ENCODE measurements at regions not wholly inside any gene's neighbourhood (a gene's known extent, or its start where the extent isn't known, plus 50 kb on each side); places are given as distances from the start of the nearest gene placed in this dataset.

GRCh38 chr16:51638339-51639135 is 487.5 kb upstream of the SALL1 start:
- Histone ChIP-seq H3K9ac (ENCODE audit: low read depth, low read length) (no peak overlapping the region), H3K23ac (ENCODE audit: low read depth, low read length) (no peak overlapping the region), H3K9me1 (ENCODE audit: insufficient read depth, low read length) (0 out of 2 replicates have a peak, but pooled peaks cover 3% of the 10 kb centered on the region), H2BK20ac (ENCODE audit: low read depth, low read length) (no peak overlapping the region), H3K4ac (ENCODE audit: low read depth, low read length) (no peak overlapping the region), H2BK15ac (ENCODE audit: low read depth, low read length) (no peak overlapping the region), H3K4me3 (ENCODE audit: insufficient read depth, low read depth, low read length) (no peak overlapping the region), H3K9me3 (ENCODE audit: control insufficient read depth, insufficient read depth, low read length) (no peaks in the 10 kb centered on the region), H3K18ac (ENCODE audit: low read depth, low read length) (no peak overlapping the region), H2AK5ac (ENCODE audit: low read depth, low read length) (no peak overlapping the region; the same call in 1 of the 2 replicates), H2AFZ (replicated peaks; ENCODE audit: low read length, poor library complexity) (no peak overlapping the region), H2BK5ac (ENCODE audit: low read depth, low read length, poor library complexity, severe bottlenecking) (no peak overlapping the region), H2AK9ac (replicated peaks; ENCODE audit: low read depth, low read length, poor library complexity) (no peak overlapping the region), H3K56ac (ENCODE audit: extremely low read depth, insufficient read depth, low read length) (no peak overlapping the region), H4K5ac (ENCODE audit: low read depth, low read length) (no peak overlapping the region), H3K14ac (replicated peaks; ENCODE audit: low read depth, low read length) (no peak overlapping the region), H3K27me3 (ENCODE audit: control insufficient read depth, insufficient read depth, low read length) (no peaks in the 10 kb centered on the region), H3K79me1 (ENCODE audit: low read depth in 1 of 2, low read length in 2 of 2) (no peaks in the 10 kb centered on the region), H3K27ac (ENCODE audit: insufficient read depth, low read length) (no peak overlapping the region), H3K4me2 (ENCODE audit: low read depth, low read length) (no peak overlapping the region), H4K8ac (ENCODE audit: low read depth in 2 of 2, low read length in 2 of 2) (no peak overlapping the region), H3K4me1 (ENCODE audit: control insufficient read depth, insufficient read depth, low read length) (no peaks in the 10 kb centered on the region), H4K91ac (ENCODE audit: insufficient read depth, low read depth, low read length) (no peak overlapping the region), H2BK120ac (ENCODE audit: low read depth, low read length) (no peak overlapping the region), H3K36me3 (ENCODE audit: control insufficient read depth, insufficient read depth, low read length) (no peaks in the 10 kb centered on the region), H4K20me1 (ENCODE audit: insufficient read depth, low read length) (no peaks in the 10 kb centered on the region)
- CTCF ChIA-PET: no interaction called here
- POLR2A ChIA-PET (ENCODE audit: unreplicated experiment): no interaction called here
- in situ Hi-C loops (cut with MboI; ENCODE audit: low sequenced_read_pairs) (no loop called here), intact Hi-C loops (cut with micrococcal nuclease) (no loop called here), dilution Hi-C loops (cut with HindIII; ENCODE audit: low sequenced_read_pairs, unreplicated experiment) (no loop called here)
- ATAC-seq (ENCODE audit: low read depth) (no peak), DNase-seq (peak; percentile 6)
- no CpG with 5 or more reads among the region's 3 CpGs for WGBS, 2 experiments (ENCODE audit: extremely low coverage in 2 of 2, insufficient read length in 1 of 2)
- no TSS peak for BruUV-seq (replicated peaks)
- TF ChIP-seq POLR2A (IDR thresholded peaks at IDR 0.05; ENCODE audit: low read depth, low read length): no peak
- no peak for TF ChIP-seq NFE2L2 (IDR thresholded peaks at IDR 0.05; ENCODE audit: low read depth, low read length)
- TF ChIP-seq CEBPB (IDR thresholded peaks at IDR 0.05; ENCODE audit: low read depth, low read length): no peak
- no peak for TF ChIP-seq MXI1 (IDR thresholded peaks at IDR 0.05; ENCODE audit: borderline replicate concordance, low read depth, low read length)
- TF ChIP-seq BHLHE40 (IDR thresholded peaks at IDR 0.05; ENCODE audit: low read depth, low read length): no peak

Data from IMR-90 (cell line).